Frontal cortex (tissue), 3 donors: ENCODE measurements at regions not wholly inside any gene's neighbourhood (a gene's known extent, or its start where the extent isn't known, plus 50 kb on each side); places are given as distances from the start of the nearest gene placed in this dataset.

ENCODE experiments used
- DNase-seq, 2 donors: peaks; one replicate each; pipeline ENCODE4 v3.0.0; 2012; ENCODE audit warnings: low spot score in 2 of 2
- FAIRE-seq: peaks from 2 replicates; lab custom pipeline; 2012; peaks lifted over from hg19 to GRCh38; lab: Jason Lieb, UNC
- donor health status: control.
- donor health status: control.
- donor health status: control.

- DNase-seq: no peak
- FAIRE-seq: no peak
Observed at GRCh38 chr11:13103962-13104554, 94.9 kb downstream of the RASSF10 start.

GRCh38 chr11:13104619-13105236 is 95.6 kb downstream of the RASSF10 start:
- FAIRE-seq: no peak
- DNase-seq: no peak

- FAIRE-seq (no peak), DNase-seq (no peak)
Observed at GRCh38 chr11:13105237-13105844, 96.2 kb downstream of the RASSF10 start.

GRCh38 chr11:13107544-13108044 is 98.5 kb downstream of the RASSF10 start:
- no peak for FAIRE-seq
- DNase-seq: no peak

GRCh38 chr11:13108416-13108815 is 99.3 kb downstream of the RASSF10 start:
- DNase-seq (no peak), FAIRE-seq (no peak)

GRCh38 chr11:13109616-13110015 is 100.5 kb downstream of the RASSF10 start:
- FAIRE-seq (no peak), DNase-seq (no peak)

GRCh38 chr11:13110145-13110544 is 101.0 kb downstream of the RASSF10 start:
- FAIRE-seq: no peak
- no peak for DNase-seq

- DNase-seq (peak in 1 of 2 donors; percentile 27), FAIRE-seq (no peak)
Observed at GRCh38 chr11:13110929-13111812, 102.1 kb downstream of the RASSF10 start.

- DNase-seq (no peak), FAIRE-seq (no peak)
Observed at GRCh38 chr11:13111813-13112130, 102.7 kb downstream of the RASSF10 start.

GRCh38 chr11:13114566-13115379 is 105.7 kb downstream of the RASSF10 start:
- no peak for FAIRE-seq

GRCh38 chr11:13115380-13115675 is 106.2 kb downstream of the RASSF10 start:
- FAIRE-seq (no peak), DNase-seq (no peak)

More at GRCh38 chr11:13114566-13115379, 105.7 kb downstream of the RASSF10 start:
- peak in 1 of 2 donors; percentile 14 for DNase-seq

- no peak for FAIRE-seq
Observed at GRCh38 chr11:13116491-13116890, 107.4 kb downstream of the RASSF10 start.

GRCh38 chr11:13117344-13117743 is 108.2 kb downstream of the RASSF10 start:
- DNase-seq (no peak), FAIRE-seq (no peak)

More at GRCh38 chr11:13116491-13116890, 107.4 kb downstream of the RASSF10 start:
- no peak for DNase-seq

GRCh38 chr11:13118194-13118593 is 109.1 kb downstream of the RASSF10 start:
- DNase-seq (no peak), FAIRE-seq (no peak)

- FAIRE-seq (no peak), DNase-seq (no peak)
Observed at GRCh38 chr11:13118650-13119049, 109.5 kb downstream of the RASSF10 start.

GRCh38 chr11:13119361-13119760 is 110.2 kb downstream of the RASSF10 start:
- FAIRE-seq (no peak), DNase-seq (no peak)

GRCh38 chr11:13119941-13120520 is 110.9 kb downstream of the RASSF10 start:
- DNase-seq (no peak), FAIRE-seq (no peak)

GRCh38 chr11:13120691-13121090 is 111.6 kb downstream of the RASSF10 start:
- DNase-seq (no peak), FAIRE-seq (no peak)

GRCh38 chr11:13126430-13126829 is 117.3 kb downstream of the RASSF10 start:
- no peak for DNase-seq
- no peak for FAIRE-seq
